ENCODE measurements at regions not wholly inside any gene's neighbourhood (a gene's known extent, or its start where the extent isn't known, plus 50 kb on each side); places are given as distances from the start of the nearest gene placed in this dataset.
"Not testable (repeated sequence)": the region's sequence is repeated elsewhere in the genome, so short reads cannot be mapped to it uniquely, and the experiment has no call there.

- no peaks in the 10 kb centered on the region for H3K36me3 Mint-ChIP-seq (ENCODE audit: low read depth)
- DNase-seq (ENCODE audit: low spot score), result no peak
- no peaks in the 10 kb centered on the region for H3K4me1 Mint-ChIP-seq (ENCODE audit: low read depth)
- no peak overlapping the region for H3K27ac Mint-ChIP-seq (ENCODE audit: unreplicated experiment)
- H3K9me3 Mint-ChIP-seq (ENCODE audit: low read depth), result no peaks in the 10 kb centered on the region
- TF ChIP-seq CTCF (IDR thresholded peaks at IDR 0.05), result no peak
- H3K27me3 Mint-ChIP-seq (ENCODE audit: low read depth), result peaks cover 3% of the 10 kb centered on the region
- H3K4me3 Mint-ChIP-seq (ENCODE audit: unreplicated experiment), result no peak overlapping the region
These were observed 152.7 kb downstream of the LY86 start for GRCh38 chr6:6741264-6741663.

GRCh38 chr6:6742535-6742934, 154.0 kb downstream of the LY86 start:
- Mint-ChIP-seq H3K4me3 (ENCODE audit: unreplicated experiment) (no peak overlapping the region), H3K4me1 (ENCODE audit: low read depth) (no peaks in the 10 kb centered on the region), H3K27ac (ENCODE audit: unreplicated experiment) (no peak overlapping the region), H3K27me3 (ENCODE audit: low read depth) (peaks cover 6% of the 10 kb centered on the region), H3K36me3 (ENCODE audit: low read depth) (no peaks in the 10 kb centered on the region), H3K9me3 (ENCODE audit: low read depth) (no peaks in the 10 kb centered on the region)
- DNase-seq (ENCODE audit: low spot score), result no peak
- TF ChIP-seq CTCF (IDR thresholded peaks at IDR 0.05), result no peak

GRCh38 chr6:6744551-6744950, 156.0 kb downstream of the LY86 start:
- Mint-ChIP-seq H3K4me3 (ENCODE audit: unreplicated experiment) (no peak overlapping the region), H3K4me1 (ENCODE audit: low read depth) (no peaks in the 10 kb centered on the region)
- DNase-seq (ENCODE audit: low spot score), result no peak

GRCh38 chr6:6745637-6746332, 157.3 kb downstream of the LY86 start:
- DNase-seq (ENCODE audit: low spot score); H3K36me3 Mint-ChIP-seq (ENCODE audit: low read depth); H3K4me3 Mint-ChIP-seq (ENCODE audit: unreplicated experiment); H3K27me3 Mint-ChIP-seq (ENCODE audit: low read depth); H3K27ac Mint-ChIP-seq (ENCODE audit: unreplicated experiment); H3K9me3 Mint-ChIP-seq (ENCODE audit: low read depth); H3K4me1 Mint-ChIP-seq (ENCODE audit: low read depth): not testable (repeated sequence)

More at GRCh38 chr6:6744551-6744950, 156.0 kb downstream of the LY86 start:
- no peaks in the 10 kb centered on the region for H3K9me3 Mint-ChIP-seq (ENCODE audit: low read depth)
- no peak overlapping the region for H3K27ac Mint-ChIP-seq (ENCODE audit: unreplicated experiment)
- TF ChIP-seq CTCF (IDR thresholded peaks at IDR 0.05), result no peak
- no peaks in the 10 kb centered on the region for H3K36me3 Mint-ChIP-seq (ENCODE audit: low read depth)
- peaks cover 3% of the 10 kb centered on the region for H3K27me3 Mint-ChIP-seq (ENCODE audit: low read depth)

GRCh38 chr6:6746333-6746969, 157.9 kb downstream of the LY86 start:
- H3K4me3 Mint-ChIP-seq (ENCODE audit: unreplicated experiment), result no peak overlapping the region
- DNase-seq (ENCODE audit: low spot score), result no peak
- TF ChIP-seq CTCF (IDR thresholded peaks at IDR 0.05), result no peak
- peaks cover 9% of the 10 kb centered on the region for H3K4me1 Mint-ChIP-seq (ENCODE audit: low read depth)
- no peak overlapping the region for H3K27ac Mint-ChIP-seq (ENCODE audit: unreplicated experiment)
- H3K27me3 Mint-ChIP-seq (ENCODE audit: low read depth), result peaks cover 3% of the 10 kb centered on the region
- no peaks in the 10 kb centered on the region for H3K9me3 Mint-ChIP-seq (ENCODE audit: low read depth)
- no peaks in the 10 kb centered on the region for H3K36me3 Mint-ChIP-seq (ENCODE audit: low read depth)

- no peak for DNase-seq (ENCODE audit: low spot score)
- Mint-ChIP-seq H3K4me1 (ENCODE audit: low read depth) (peaks cover 9% of the 10 kb centered on the region), H3K9me3 (ENCODE audit: low read depth) (no peaks in the 10 kb centered on the region), H3K36me3 (ENCODE audit: low read depth) (no peaks in the 10 kb centered on the region), H3K27ac (ENCODE audit: unreplicated experiment) (no peak overlapping the region), H3K4me3 (ENCODE audit: unreplicated experiment) (no peak overlapping the region), H3K27me3 (ENCODE audit: low read depth) (peaks cover 3% of the 10 kb centered on the region)
- no peak for TF ChIP-seq CTCF (IDR thresholded peaks at IDR 0.05)
These were observed 158.4 kb downstream of the LY86 start for GRCh38 chr6:6746970-6747338.
